H1 (cell line): ENCODE measurements at regions not wholly inside any gene's neighbourhood (a gene's known extent, or its start where the extent isn't known, plus 50 kb on each side); places are given as distances from the start of the nearest gene placed in this dataset.

Experiments used
- CTCF ChIA-PET: fragments of 300-600 bp; sonication (Branson Sonifier 250); formaldehyde crosslinking; loops from one replicate; lab custom pipeline; 2021; ENCODE audit not compliant: partially characterized antibody; lab: Charles Lee
- POLR2A ChIA-PET: fragments of 300-600 bp; sonication (Branson Sonifier 250); formaldehyde crosslinking; loops from one replicate; lab custom pipeline; 2021; ENCODE audit warnings: inconsistent platforms; ENCODE audit not compliant: partially characterized antibody; lab: Charles Lee
- DNase-seq, 2 experiments: peaks; one replicate each; pipeline versions ENCODE4 v3.0.0 to v3.0.0-alpha.2; 2010 to 2022; ENCODE audit warnings: low spot score in 2 of 2, low read depth in 1 of 2, mixed read lengths in 1 of 2
- FAIRE-seq: peaks from 2 replicates; lab custom pipeline; 2011; peaks lifted over from hg19 to GRCh38; lab: Jason Lieb, UNC
- H2AFZ ChIP-seq: 2 replicates; pipeline ENCODE4 v1.8.1; 2012; ENCODE audit warnings: low read length, inconsistent platforms
- H2AK5ac ChIP-seq: 2 replicates; pipeline ENCODE4 v1.6.1; 2013; ENCODE audit warnings: low read depth, low read length
- H2BK120ac ChIP-seq: replicated peaks from 2 replicates; pipeline ENCODE3; 2013; ENCODE audit warnings: low read depth, low read length, inconsistent platforms
- H2BK12ac ChIP-seq: 2 replicates; pipeline ENCODE4 v1.6.1; 2013; ENCODE audit warnings: low read depth, low read length
- H2BK15ac ChIP-seq: 2 replicates; pipeline ENCODE4 v1.6.1; 2013; ENCODE audit warnings: low read length
- H2BK20ac ChIP-seq: 2 replicates; pipeline ENCODE4 v1.6.1; 2013; ENCODE audit warnings: low read length
- H2BK5ac ChIP-seq: 2 replicates; pipeline ENCODE4 v1.6.1; 2013; ENCODE audit warnings: low read depth, low read length
- H3K14ac ChIP-seq: 2 replicates; pipeline ENCODE4 v1.6.1; 2013; ENCODE audit warnings: inconsistent platforms; ENCODE audit not compliant: insufficient read length
- H3K18ac ChIP-seq: 2 replicates; pipeline ENCODE4 v1.6.1; 2013; ENCODE audit warnings: low read length; ENCODE audit errors: extremely low read depth
- H3K23ac ChIP-seq: 2 replicates; pipeline ENCODE4 v1.6.1; 2013; ENCODE audit warnings: inconsistent platforms; ENCODE audit not compliant: insufficient read length
- H3K23me2 ChIP-seq: 2 replicates; pipeline ENCODE4 v1.6.1; 2013; ENCODE audit warnings: low read depth, low read length
- H3K27ac ChIP-seq: 2 replicates; pipeline ENCODE4 v1.6.1; 2011; ENCODE audit warnings: low read depth, low read length, inconsistent platforms
- H3K27me3 ChIP-seq, 4 experiments: replicated peaks in 1 of 4; 1 replicate in 1 of 4; 2 replicates in 3 of 4; pipeline versions ENCODE4 v1.6.1 to v1.8.1; 2011 to 2013; ENCODE audit warnings: low read length in 3 of 4, mild to moderate bottlenecking in 3 of 4, inconsistent platforms in 2 of 4, mixed read lengths in 2 of 4, moderate library complexity in 1 of 4; ENCODE audit not compliant: control insufficient read depth in 3 of 4, insufficient read depth in 3 of 4; ENCODE audit errors: extremely low read depth in 1 of 4
- H3K36me3 ChIP-seq, 4 experiments: 2 replicates each; pipeline versions ENCODE4 v1.6.1 to v1.8.1; 2011 to 2013; ENCODE audit warnings: mild to moderate bottlenecking in 4 of 4, low read length in 3 of 4, moderate library complexity in 2 of 4, control low read depth in 1 of 4, inconsistent platforms in 1 of 4; ENCODE audit not compliant: insufficient read depth in 4 of 4, control insufficient read depth in 2 of 4
- H3K4ac ChIP-seq: replicated peaks from 2 replicates; pipeline ENCODE3; 2013; ENCODE audit warnings: low read length, low read depth, mixed read lengths, inconsistent platforms; ENCODE audit not compliant: insufficient read length
- H3K4me1 ChIP-seq, 4 experiments: replicated peaks in 1 of 4; 1 replicate in 1 of 4; 2 replicates in 3 of 4; pipeline versions ENCODE4 v1.6.1 to v1.8.1; 2011 to 2013; ENCODE audit warnings: low read length in 3 of 4, inconsistent platforms in 2 of 4, mixed read lengths in 1 of 4; ENCODE audit not compliant: insufficient read depth in 4 of 4, control insufficient read depth in 3 of 4
- H3K4me2 ChIP-seq, 2 experiments: 2 replicates each; pipeline versions ENCODE4 v1.6.1 to v1.8.1; 2011 to 2013; ENCODE audit warnings: low read depth in 2 of 2, low read length in 2 of 2, control low read depth in 1 of 2, inconsistent platforms in 1 of 2, mild to moderate bottlenecking in 1 of 2; ENCODE audit not compliant: insufficient read depth in 1 of 2
- H3K4me3 ChIP-seq, 4 experiments: fragments of 200-600, 300-600 bp in 1 of 4; sonication (generic), shearing (Covaris generic), sonication (Bioruptor Twin) in 1 of 4; 2 replicates each; pipeline versions ENCODE4 v1.5.1 to v1.8.1; 2011 to 2016; ENCODE audit warnings: low read length in 4 of 4, low read depth in 3 of 4, control low read depth in 2 of 4, inconsistent platforms in 2 of 4, mild to moderate bottlenecking in 2 of 4, mixed read lengths in 1 of 4, moderate library complexity in 1 of 4; ENCODE audit not compliant: insufficient read depth in 2 of 4; ENCODE audit errors: extremely low read depth in 1 of 4
- H3K56ac ChIP-seq: replicated peaks from 2 replicates; pipeline ENCODE3; 2013; ENCODE audit warnings: low read depth, mild to moderate bottlenecking, mixed read lengths, low read length, inconsistent platforms; ENCODE audit not compliant: insufficient read length
- H3K79me1 ChIP-seq: 2 replicates; pipeline ENCODE4 v1.6.1; 2013; ENCODE audit warnings: low read depth, low read length, control low read depth
- H3K79me2 ChIP-seq, 2 experiments: 2 replicates each; pipeline versions ENCODE4 v1.6.1 to v1.8.1; 2012 to 2013; ENCODE audit warnings: low read length in 2 of 2, mild to moderate bottlenecking in 2 of 2, inconsistent platforms in 1 of 2; ENCODE audit not compliant: insufficient read depth in 2 of 2, control insufficient read depth in 1 of 2
- H3K9ac ChIP-seq, 4 experiments: replicated peaks in 1 of 4; 1 replicate in 1 of 4; 2 replicates in 3 of 4; pipeline versions ENCODE4 v1.6.1 to v1.8.1; 2011 to 2013; ENCODE audit warnings: low read depth in 3 of 4, low read length in 3 of 4, control low read depth in 2 of 4, mild to moderate bottlenecking in 2 of 4, moderate library complexity in 2 of 4, inconsistent platforms in 1 of 4; ENCODE audit errors: extremely low read depth in 1 of 4
- H3K9me3 ChIP-seq, 2 experiments: 2 replicates each; pipeline versions ENCODE4 v1.6.1 to v1.8.1; 2012 to 2013; ENCODE audit warnings: mild to moderate bottlenecking in 2 of 2, moderate library complexity in 2 of 2, control low read depth in 1 of 2, inconsistent platforms in 1 of 2, low read depth in 1 of 2, low read length in 1 of 2, mixed read lengths in 1 of 2; ENCODE audit not compliant: insufficient read depth in 2 of 2
- H4K20me1 ChIP-seq, 2 experiments: replicated peaks in 1 of 2; 2 replicates each; pipeline versions ENCODE3 to v1.8.1; 2011 to 2013; ENCODE audit warnings: inconsistent platforms in 2 of 2, low read length in 2 of 2, mild to moderate bottlenecking in 1 of 2; ENCODE audit not compliant: insufficient read depth in 2 of 2, control insufficient read depth in 1 of 2
- H4K5ac ChIP-seq: 2 replicates; pipeline ENCODE4 v1.6.1; 2013; ENCODE audit warnings: low read length, low read depth, mixed read lengths, inconsistent platforms; ENCODE audit not compliant: insufficient read length
- H4K8ac ChIP-seq: 2 replicates; pipeline ENCODE4 v1.8.0; 2013; ENCODE audit warnings: mild to moderate bottlenecking, moderate library complexity, low read length, inconsistent platforms; ENCODE audit not compliant: insufficient read depth; ENCODE audit errors: extremely low read depth
- H4K91ac ChIP-seq: replicated peaks from 2 replicates; pipeline ENCODE3; 2013; ENCODE audit warnings: low read length, mixed read lengths, inconsistent platforms; ENCODE audit not compliant: insufficient read length
- EZH2 ChIP-seq: fragments of 200-600 bp; sonication (generic); IDR thresholded peaks from 2 replicates; pipeline ENCODE4 v1.7.1; 2012; ENCODE audit warnings: low read depth, mild to moderate bottlenecking, moderate library complexity, low read length, inconsistent platforms; ENCODE audit not compliant: severe bottlenecking
- GTF2F1 ChIP-seq: IDR thresholded peaks from 2 replicates; pipeline ENCODE4 v1.6.1; 2012; ENCODE audit warnings: low read depth, low read length, improper control_type of control experiment, borderline replicate concordance
- RBBP5 ChIP-seq: IDR thresholded peaks from 2 replicates; pipeline ENCODE4 v1.7.1; 2012; ENCODE audit warnings: low read depth, mild to moderate bottlenecking, inconsistent platforms, low read length, moderate library complexity, borderline replicate concordance
- TAF1 ChIP-seq: IDR thresholded peaks from 2 replicates; pipeline ENCODE4 v1.6.1; 2011; ENCODE audit warnings: mild to moderate bottlenecking, low read depth, low read length
- WGBS, 2 experiments: shearing (Covaris generic) in 1 of 2; methylation state at CpG; one replicate each; pipeline versions ENCODE4 v1.1.6 to v1.1.7; 2013 to 2015; ENCODE audit warnings: low lambda C conversion rate in 2 of 2, mixed read lengths in 2 of 2, inconsistent platforms in 1 of 2, low coverage in 1 of 2, missing lambda C conversion rate in 1 of 2; ENCODE audit not compliant: insufficient replicate concordance in 2 of 2, insufficient coverage in 1 of 2, insufficient read length in 1 of 2; ENCODE audit errors: extremely low coverage in 1 of 2, missing lambda C conversion rate in 1 of 2; 5-methylcytosine and 5-hydroxymethylcytosine counted together

DNA sequence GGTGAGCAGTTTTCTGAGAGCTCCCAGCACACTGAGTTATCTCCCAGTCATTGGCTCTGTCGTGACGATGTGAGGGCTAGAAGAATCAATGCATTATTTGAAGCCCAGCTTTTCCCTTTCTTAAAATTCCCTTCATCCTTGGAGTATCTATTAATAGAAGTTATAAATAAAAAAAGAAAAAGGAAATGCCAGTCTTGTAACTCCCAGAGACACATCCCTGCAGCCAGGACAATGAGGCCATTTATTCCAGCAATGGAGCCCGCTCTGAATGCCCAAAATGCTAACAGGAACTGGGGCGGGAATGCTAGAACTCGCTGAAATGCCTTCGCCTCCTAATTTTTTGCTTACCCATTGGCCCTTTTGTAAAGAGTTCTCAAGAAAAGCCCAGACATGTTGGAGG lies 305.8 kb downstream of the TFAP2C start:
- DNase-seq (no peak), FAIRE-seq (no peak)
- no peak overlapping the region for H2AFZ ChIP-seq
- no peak overlapping the region for H4K8ac ChIP-seq
- no peak overlapping the region for H3K4me2 ChIP-seq
- H2BK12ac ChIP-seq, result no peak overlapping the region
- no peaks in the 10 kb centered on the region for H4K20me1 ChIP-seq
- no peak overlapping the region for H2BK120ac ChIP-seq
- peaks cover 0 to 8% (median 3%) of the 10 kb centered on the region in 4 experiments; a peak in 4 of 7 replicates for H3K4me1 ChIP-seq
- TF ChIP-seq GTF2F1, result no peak
- TF ChIP-seq TAF1, result no peak
- no peak for TF ChIP-seq EZH2
- no peak for TF ChIP-seq RBBP5
- H4K5ac ChIP-seq, result no peak overlapping the region
- POLR2A ChIA-PET, result no interaction called here
- no peak overlapping the region for H3K23ac ChIP-seq
- no peak overlapping the region for H3K56ac ChIP-seq
- H3K4ac ChIP-seq, result no peak overlapping the region
- no peaks in the 10 kb centered on the region for H3K36me3 ChIP-seq
- no peak overlapping the region for H2BK5ac ChIP-seq
- H2BK15ac ChIP-seq, result no peak overlapping the region
- no peaks in the 10 kb centered on the region for H3K79me2 ChIP-seq
- H3K27ac ChIP-seq, result no peak overlapping the region
- no peak overlapping the region for H3K14ac ChIP-seq
- no peaks in the 10 kb centered on the region for H3K9me3 ChIP-seq
- 83% methylated on average over 6 of the region's 6 CpGs; no CpG with 5 or more reads in 1 of the 2 experiments for WGBS, 2 experiments
- H3K4me3 ChIP-seq, result no peak overlapping the region
- CTCF ChIA-PET, result interaction anchor here (0.8 to 1.4 kb wide), 4 partner anchors 9 to 50 kb away, joined by 3 to 4 read pairs (median 3); no protein-coding TSS in a partner anchor
- H2AK5ac ChIP-seq, result no peak overlapping the region
- H2BK20ac ChIP-seq, result no peak overlapping the region
- H3K79me1 ChIP-seq, result no peaks in the 10 kb centered on the region
- no peak overlapping the region for H3K18ac ChIP-seq
- no peaks in the 10 kb centered on the region; a peak in 1 of 7 replicates for H3K27me3 ChIP-seq
- no peak overlapping the region for H4K91ac ChIP-seq
- H3K23me2 ChIP-seq, result no peaks in the 10 kb centered on the region
- H3K9ac ChIP-seq, result no peak overlapping the region
